ENCODE measurements at regions not wholly inside any gene's neighbourhood (a gene's known extent, or its start where the extent isn't known, plus 50 kb on each side); places are given as distances from the start of the nearest gene placed in this dataset.

GRCh38 chr1:224565611-224566406 lies 50.3 kb upstream of the CNIH3 start:
- ATAC-seq (ENCODE audit: low read depth) (no peak), DNase-seq (no peak)
- POLR2A ChIA-PET, result no interaction called here
- intact Hi-C loops (cut with micrococcal nuclease), result no loop called here
- Mint-ChIP-seq H3K27me3 (peaks cover under 1% of the 10 kb centered on the region), H3K9me3 (no peaks in the 10 kb centered on the region), H3K4me3 (no peak overlapping the region), H3K36me3 (ENCODE audit: low read depth) (no peaks in the 10 kb centered on the region), H3K27ac (no peak overlapping the region), H3K4me1 (no peaks in the 10 kb centered on the region)
- TF ChIP-seq, protein P1, sequence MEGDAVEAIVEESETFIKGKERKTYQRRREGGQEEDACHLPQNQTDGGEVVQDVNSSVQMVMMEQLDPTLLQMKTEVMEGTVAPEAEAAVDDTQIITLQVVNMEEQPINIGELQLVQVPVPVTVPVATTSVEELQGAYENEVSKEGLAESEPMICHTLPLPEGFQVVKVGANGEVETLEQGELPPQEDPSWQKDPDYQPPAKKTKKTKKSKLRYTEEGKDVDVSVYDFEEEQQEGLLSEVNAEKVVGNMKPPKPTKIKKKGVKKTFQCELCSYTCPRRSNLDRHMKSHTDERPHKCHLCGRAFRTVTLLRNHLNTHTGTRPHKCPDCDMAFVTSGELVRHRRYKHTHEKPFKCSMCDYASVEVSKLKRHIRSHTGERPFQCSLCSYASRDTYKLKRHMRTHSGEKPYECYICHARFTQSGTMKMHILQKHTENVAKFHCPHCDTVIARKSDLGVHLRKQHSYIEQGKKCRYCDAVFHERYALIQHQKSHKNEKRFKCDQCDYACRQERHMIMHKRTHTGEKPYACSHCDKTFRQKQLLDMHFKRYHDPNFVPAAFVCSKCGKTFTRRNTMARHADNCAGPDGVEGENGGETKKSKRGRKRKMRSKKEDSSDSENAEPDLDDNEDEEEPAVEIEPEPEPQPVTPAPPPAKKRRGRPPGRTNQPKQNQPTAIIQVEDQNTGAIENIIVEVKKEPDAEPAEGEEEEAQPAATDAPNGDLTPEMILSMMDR (IDR thresholded peaks at IDR 0.05), result no peak
- CTCF ChIA-PET, result no interaction called here

All from activated B cell treated with CpG ODN at 0.5 μM for 24 hours (primary cell).